Activated CD8-positive, alpha-beta memory T cell treated with anti-CD3 and anti-CD28 coated beads, Interleukin-2, amount 50 U/mL, for 1 hour (primary cell): ENCODE measurements at regions not wholly inside any gene's neighbourhood (a gene's known extent, or its start where the extent isn't known, plus 50 kb on each side); places are given as distances from the start of the nearest gene placed in this dataset.
"Not testable (repeated sequence)": the region's sequence is repeated elsewhere in the genome, so short reads cannot be mapped to it uniquely, and the experiment has no call there.

Experiments
- DNase-seq: peaks from one replicate; pipeline ENCODE4 v3.0.0-alpha.2; 2020; ENCODE audit errors: extremely low read depth

DNA sequence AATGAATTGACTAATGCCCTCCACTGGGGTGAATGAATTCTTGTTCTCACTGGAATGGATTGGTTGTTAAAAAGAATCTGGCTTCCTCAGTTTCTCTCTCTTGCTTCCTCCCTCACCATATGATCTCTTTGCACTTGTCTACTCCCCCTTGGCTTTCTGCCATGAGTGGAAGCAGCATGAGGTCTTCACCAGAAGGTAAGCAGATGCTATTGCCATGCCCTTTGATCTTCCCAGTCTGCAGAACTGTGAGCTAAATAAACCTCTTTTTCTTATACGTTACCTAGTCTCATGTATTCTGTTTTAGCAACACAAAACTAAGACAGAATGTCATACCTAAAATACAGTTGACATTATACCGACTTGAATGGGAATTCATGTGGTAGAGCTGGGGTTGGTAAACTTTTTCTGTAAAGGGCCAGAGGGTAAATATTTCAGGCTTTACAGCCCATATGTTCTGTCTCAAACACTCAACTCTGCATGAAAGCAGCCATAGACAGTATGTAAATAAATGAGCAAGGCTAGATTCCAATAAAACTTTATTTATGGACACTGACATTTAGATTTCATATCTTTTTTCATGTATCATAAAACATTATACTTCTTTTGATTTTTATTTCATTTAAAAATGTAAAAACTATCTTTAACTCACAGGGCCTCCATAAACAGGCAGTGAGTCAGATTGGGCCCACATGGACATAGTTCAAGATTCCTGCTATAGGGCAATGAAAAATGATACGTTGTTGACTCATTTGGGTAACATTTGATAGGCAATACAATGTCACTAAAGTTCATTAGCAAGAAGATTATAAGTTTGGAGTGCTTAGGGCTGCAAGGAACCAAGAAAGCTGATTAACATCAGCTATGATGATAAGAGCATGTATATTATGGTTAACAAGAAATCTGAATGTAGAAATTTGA, 79.4 kb upstream of the TLE4 start:
- DNase-seq = no peak

DNA sequence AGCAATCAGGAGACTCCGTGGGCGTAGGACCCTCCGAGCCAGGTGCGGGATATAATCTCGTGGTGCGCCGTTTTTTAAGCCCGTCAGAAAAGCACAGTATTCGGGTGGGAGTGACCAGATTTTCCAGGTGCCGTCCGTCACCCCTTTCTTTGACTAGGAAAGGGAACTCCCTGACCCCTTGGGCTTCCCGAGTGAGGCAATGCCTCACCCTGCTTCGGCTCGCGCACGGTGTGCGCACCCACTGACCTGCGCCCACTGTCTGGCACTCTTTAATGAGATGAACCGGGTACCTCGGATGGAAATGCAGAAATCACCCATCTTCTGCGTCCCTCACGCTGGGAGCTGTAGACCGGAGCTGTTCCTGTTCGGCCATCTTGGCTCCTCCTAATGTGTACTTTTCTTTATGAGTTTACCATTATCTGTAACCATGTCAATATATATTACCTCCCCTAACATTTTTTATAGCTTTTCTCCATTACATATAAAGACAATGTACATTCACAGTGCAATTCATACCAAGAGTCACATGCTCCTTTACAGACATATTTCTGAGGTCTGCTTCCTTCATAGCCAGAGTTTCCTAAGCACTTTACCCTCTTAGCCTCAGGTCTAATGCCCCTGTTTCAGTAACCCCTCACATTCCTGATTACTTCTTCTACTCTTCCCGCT, 71.4 kb upstream of the TLE4 start:
- DNase-seq = not testable (repeated sequence)

DNA sequence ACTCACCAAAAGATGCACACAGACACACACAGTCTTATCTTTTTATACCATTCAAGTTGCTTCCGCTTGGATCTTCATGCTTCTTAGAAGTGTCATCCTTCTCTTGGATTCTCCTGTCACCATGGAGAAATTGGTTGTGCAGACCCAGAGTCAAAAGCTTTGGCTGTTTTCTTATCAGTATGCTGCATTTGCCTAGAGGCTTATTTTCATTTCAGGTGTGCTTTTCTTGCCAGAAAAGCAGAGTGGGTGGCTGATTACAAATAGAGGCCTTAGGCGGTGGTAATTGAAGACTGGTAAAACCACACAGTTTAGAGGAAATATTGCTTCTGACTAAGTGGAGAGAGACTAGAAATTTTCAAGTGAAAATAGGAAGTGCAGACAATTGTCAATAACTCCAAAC, 70.2 kb upstream of the TLE4 start:
- no peak for DNase-seq

DNA sequence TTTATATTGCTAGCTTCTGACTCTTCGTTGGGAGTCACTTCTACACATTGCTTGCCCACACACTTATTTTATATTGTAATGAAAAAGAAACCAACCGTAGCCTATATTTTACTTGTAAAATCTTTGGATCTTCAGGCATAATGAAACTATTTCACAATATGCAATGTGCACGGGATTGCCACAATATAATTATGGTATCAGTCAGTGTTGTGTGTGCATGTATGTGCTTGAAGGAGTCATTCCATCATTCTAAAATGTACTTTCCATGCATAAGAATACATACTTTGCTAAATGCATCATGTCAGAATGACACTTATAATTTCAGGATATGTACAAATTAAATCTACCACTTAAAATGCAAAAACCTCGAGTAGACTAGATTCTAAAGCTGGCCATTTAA, 64.0 kb upstream of the TLE4 start:
- DNase-seq = no peak

DNA sequence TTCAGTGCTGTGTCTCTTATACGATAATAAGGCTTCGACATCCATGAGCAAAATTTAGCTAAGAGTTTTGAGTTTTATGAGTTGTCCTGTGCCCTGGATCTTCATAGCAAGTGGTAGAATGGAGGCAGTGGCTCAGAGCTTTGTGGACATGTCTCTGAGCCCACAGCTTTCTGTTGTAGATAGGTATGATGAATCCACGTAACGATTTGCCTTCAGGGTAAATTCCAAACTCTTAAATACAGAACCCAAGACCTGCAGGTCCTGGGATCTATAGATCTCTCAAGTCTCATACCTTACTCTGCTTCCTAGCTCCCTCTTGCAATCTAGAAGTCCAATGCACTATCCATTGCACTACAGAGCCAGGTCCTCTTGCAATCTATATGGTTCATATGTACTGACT, 59.5 kb upstream of the TLE4 start:
- no peak for DNase-seq
